Activated T-cell treated with anti-CD3 and anti-CD28 coated beads, Interleukin-2, amount 50 U/mL, for 4 hours (primary cell): ENCODE measurements at regions not wholly inside any gene's neighbourhood (a gene's known extent, or its start where the extent isn't known, plus 50 kb on each side); places are given as distances from the start of the nearest gene placed in this dataset.

Experiments used
- ATAC-seq, 2 donors: fragments of 200-7000 bp; cut with Tn5 transposase; one replicate each; pipeline ENCODE4 v1.10.0; 2021
- DNase-seq: peaks from one replicate; pipeline ENCODE4 v3.0.0-alpha.2; 2020
- H3K27me3 Mint-ChIP-seq: one replicate; pipeline ENCODE4 v1.8.0; 2021; ENCODE audit warnings: low read depth, mixed read lengths
- H3K36me3 Mint-ChIP-seq: one replicate; pipeline ENCODE4 v1.8.0; 2022; ENCODE audit warnings: mixed read lengths; ENCODE audit not compliant: insufficient read depth
- H3K4me1 Mint-ChIP-seq: one replicate; pipeline ENCODE4 v1.8.0; 2021; ENCODE audit warnings: low read depth, mixed read lengths
- H3K4me3 Mint-ChIP-seq: one replicate; pipeline ENCODE4 v1.8.0; 2021; ENCODE audit warnings: mild to moderate bottlenecking, moderate library complexity, mixed read lengths
- H3K9me3 Mint-ChIP-seq: one replicate; pipeline ENCODE4 v1.8.0; 2021; ENCODE audit warnings: mixed read lengths

- no peaks in the 10 kb centered on the region for H3K36me3 Mint-ChIP-seq
- peaks cover 14% of the 10 kb centered on the region for H3K4me1 Mint-ChIP-seq
- ATAC-seq (peak; percentile 44 to 71), DNase-seq (no peak)
- no peaks in the 10 kb centered on the region for H3K9me3 Mint-ChIP-seq
- H3K4me3 Mint-ChIP-seq, result peak overlapping the region; percentile 65
- H3K27me3 Mint-ChIP-seq, result peaks cover 57% of the 10 kb centered on the region
These were observed 83.5 kb upstream of the PRKG1 start for GRCh38 chr10:50990568-50991455.

DNA sequence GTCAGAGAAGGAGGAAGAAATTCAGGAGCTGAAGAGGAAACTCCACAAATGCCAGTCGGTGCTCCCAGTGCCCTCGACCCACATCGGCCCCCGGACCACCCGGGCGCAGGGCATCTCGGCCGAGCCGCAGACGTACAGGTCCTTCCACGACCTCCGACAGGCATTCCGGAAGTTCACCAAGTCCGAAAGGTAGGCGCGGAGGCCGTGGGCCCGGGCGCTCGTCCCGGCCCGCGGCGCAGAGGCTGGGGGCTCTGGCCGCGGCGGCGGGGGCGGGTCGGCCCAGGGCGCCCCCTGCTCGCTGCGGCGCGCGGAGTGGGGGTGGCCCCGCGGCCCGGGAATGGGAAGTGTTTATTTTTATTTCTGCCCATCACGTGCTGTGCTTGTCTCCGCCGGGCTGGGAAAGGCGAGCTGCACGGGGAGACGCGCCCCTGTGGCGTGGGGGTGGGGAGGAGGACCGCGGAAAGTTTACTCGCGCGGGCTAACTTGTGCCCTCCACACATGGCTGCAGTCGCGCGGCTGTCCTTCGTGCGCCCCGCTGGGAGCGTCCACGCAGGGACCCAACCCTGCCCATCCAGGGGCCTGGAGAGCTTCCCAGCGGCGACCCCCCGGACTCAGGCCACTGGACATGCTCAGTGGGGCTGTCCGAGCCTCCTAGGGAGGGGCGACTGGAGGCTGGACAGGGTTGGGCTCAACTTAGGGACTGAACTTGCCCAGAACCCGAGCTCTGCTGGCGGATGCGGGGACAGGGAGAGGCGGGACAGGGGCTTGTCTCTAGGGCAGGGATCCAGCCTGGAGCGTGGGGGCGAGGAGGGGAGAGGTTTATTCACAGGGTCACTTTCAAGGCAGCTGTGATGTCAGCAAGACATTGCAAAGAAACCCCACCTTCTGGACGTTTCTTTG is 82.6 kb upstream of the PRKG1 start:
- Mint-ChIP-seq H3K9me3 (no peaks in the 10 kb centered on the region), H3K27me3 (peaks cover 54% of the 10 kb centered on the region), H3K36me3 (no peaks in the 10 kb centered on the region), H3K4me3 (peak overlapping the region; percentile 65), H3K4me1 (peaks cover 14% of the 10 kb centered on the region)
- ATAC-seq (peak; percentile 29 to 32), DNase-seq (no peak)

- no peak for DNase-seq
- ATAC-seq, result peak in 1 of 2 donors; percentile 10
- Mint-ChIP-seq H3K36me3 (no peaks in the 10 kb centered on the region), H3K4me3 (peak overlapping the region; percentile 6), H3K9me3 (no peaks in the 10 kb centered on the region), H3K27me3 (peaks cover 53% of the 10 kb centered on the region), H3K4me1 (peaks cover 14% of the 10 kb centered on the region)
These were observed 81.9 kb upstream of the PRKG1 start for GRCh38 chr10:50992356-50992901.

DNA sequence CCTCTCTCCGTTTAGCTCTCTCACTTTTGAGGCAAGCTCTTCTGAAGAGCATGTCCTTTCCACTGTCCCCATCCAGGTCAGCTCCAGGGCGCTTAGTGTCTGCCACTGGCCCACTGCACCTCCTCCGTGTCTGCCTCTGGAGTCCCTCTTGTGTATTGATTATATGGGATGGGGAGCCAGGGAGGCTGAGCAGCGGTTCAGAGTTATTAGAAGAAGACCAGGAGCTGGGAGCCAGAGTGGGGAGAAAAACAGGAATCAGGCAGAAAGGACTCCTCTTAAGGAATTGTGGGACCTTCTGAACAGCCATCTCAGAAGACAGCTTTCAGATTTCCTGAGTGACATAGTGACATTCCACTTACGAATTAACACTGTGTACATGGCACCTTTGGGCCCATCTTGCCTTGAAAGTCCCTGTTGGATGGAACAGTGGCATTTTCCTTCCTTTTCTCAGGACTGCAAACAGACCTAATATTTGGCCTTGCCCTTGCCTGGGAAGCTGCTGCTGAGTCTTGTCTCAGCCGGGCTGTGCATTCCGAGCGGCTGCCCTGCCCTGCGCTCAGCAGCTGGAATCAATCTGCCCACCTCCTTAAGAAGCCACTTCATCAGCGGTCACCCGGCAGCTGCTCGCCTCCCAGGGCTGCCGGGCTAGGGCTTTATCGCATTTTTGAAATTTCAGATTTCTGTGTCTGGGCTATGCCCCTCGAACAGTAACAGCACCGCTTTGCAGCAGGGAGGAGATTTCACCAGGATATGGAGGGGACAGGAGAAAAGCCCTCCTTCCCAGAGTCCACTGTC is 81.1 kb upstream of the PRKG1 start:
- no peak for ATAC-seq
- Mint-ChIP-seq H3K36me3 (no peaks in the 10 kb centered on the region), H3K9me3 (no peaks in the 10 kb centered on the region), H3K4me1 (peaks cover 14% of the 10 kb centered on the region), H3K27me3 (peaks cover 49% of the 10 kb centered on the region), H3K4me3 (no peak overlapping the region)
- no peak for DNase-seq

GRCh38 chr10:50993771-50994251 is 80.5 kb upstream of the PRKG1 start:
- H3K4me3 Mint-ChIP-seq, result no peak overlapping the region
- no peaks in the 10 kb centered on the region for H3K9me3 Mint-ChIP-seq
- no peaks in the 10 kb centered on the region for H3K36me3 Mint-ChIP-seq
- no peak for DNase-seq
- no peak for ATAC-seq
- peaks cover 14% of the 10 kb centered on the region for H3K4me1 Mint-ChIP-seq
- H3K27me3 Mint-ChIP-seq, result peaks cover 46% of the 10 kb centered on the region

GRCh38 chr10:50997461-50997860 is 76.8 kb upstream of the PRKG1 start:
- DNase-seq (no peak), ATAC-seq (no peak)
- Mint-ChIP-seq H3K4me1 (peaks cover under 1% of the 10 kb centered on the region), H3K27me3 (peaks cover 30% of the 10 kb centered on the region), H3K9me3 (no peaks in the 10 kb centered on the region), H3K4me3 (no peak overlapping the region), H3K36me3 (no peaks in the 10 kb centered on the region)

DNA sequence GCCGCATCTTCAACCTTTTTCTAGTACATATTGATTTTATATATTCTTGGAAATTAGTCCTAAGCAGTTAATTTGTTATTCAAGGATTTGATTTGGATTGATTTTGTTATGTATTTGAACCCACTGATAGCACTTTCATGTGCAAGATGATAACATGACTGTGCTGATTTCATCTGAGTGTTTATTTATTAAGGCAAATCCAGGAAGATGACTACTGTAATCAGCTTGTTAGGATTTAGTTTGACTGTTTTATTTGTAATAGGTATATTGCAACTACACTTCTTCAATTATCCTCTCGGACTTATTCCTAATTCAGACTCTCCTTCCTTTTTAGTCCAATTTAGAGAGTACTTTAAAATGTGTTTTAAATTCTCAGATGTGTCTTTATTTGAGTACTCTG is 75.1 kb upstream of the PRKG1 start:
- Mint-ChIP-seq H3K9me3 (no peaks in the 10 kb centered on the region), H3K27me3 (peaks cover 17% of the 10 kb centered on the region), H3K4me3 (no peak overlapping the region), H3K36me3 (no peaks in the 10 kb centered on the region), H3K4me1 (no peaks in the 10 kb centered on the region)
- DNase-seq, result no peak
- ATAC-seq, result no peak

DNA sequence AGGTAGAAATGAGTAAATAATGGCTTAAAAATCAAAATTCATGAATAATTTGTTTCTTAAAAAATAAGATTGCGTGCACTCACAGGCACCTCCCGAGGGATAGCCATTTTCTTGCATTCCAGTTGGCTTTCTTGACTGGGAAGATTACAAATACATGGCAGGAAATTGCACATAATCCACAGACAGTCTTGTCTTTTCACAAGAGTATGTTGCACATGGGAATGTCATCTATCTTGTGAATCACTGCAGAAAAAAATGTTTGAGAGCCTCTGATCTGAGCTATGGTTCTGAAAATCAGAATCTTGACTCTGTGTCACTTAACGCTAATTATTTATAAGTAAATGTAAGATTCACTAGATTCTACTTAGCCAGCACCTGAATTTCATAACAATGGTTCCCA is 74.1 kb upstream of the PRKG1 start:
- peaks cover 13% of the 10 kb centered on the region for H3K27me3 Mint-ChIP-seq
- no peak for ATAC-seq
- no peak overlapping the region for H3K4me3 Mint-ChIP-seq
- H3K36me3 Mint-ChIP-seq, result no peaks in the 10 kb centered on the region
- no peaks in the 10 kb centered on the region for H3K4me1 Mint-ChIP-seq
- no peak for DNase-seq
- H3K9me3 Mint-ChIP-seq, result no peaks in the 10 kb centered on the region

GRCh38 chr10:51000976-51001375 is 73.3 kb upstream of the PRKG1 start:
- ATAC-seq (no peak), DNase-seq (no peak)
- Mint-ChIP-seq H3K4me1 (no peaks in the 10 kb centered on the region), H3K4me3 (no peak overlapping the region), H3K9me3 (no peaks in the 10 kb centered on the region), H3K36me3 (no peaks in the 10 kb centered on the region), H3K27me3 (peaks cover 13% of the 10 kb centered on the region)

- DNase-seq (no peak), ATAC-seq (no peak)
- Mint-ChIP-seq H3K4me1 (no peaks in the 10 kb centered on the region), H3K4me3 (no peak overlapping the region), H3K9me3 (no peaks in the 10 kb centered on the region), H3K36me3 (no peaks in the 10 kb centered on the region), H3K27me3 (peaks cover 13% of the 10 kb centered on the region)
These were observed 72.7 kb upstream of the PRKG1 start for GRCh38 chr10:51001587-51001986.

GRCh38 chr10:51002469-51002868 is 71.8 kb upstream of the PRKG1 start:
- Mint-ChIP-seq H3K9me3 (no peaks in the 10 kb centered on the region), H3K4me1 (no peaks in the 10 kb centered on the region), H3K36me3 (no peaks in the 10 kb centered on the region), H3K4me3 (no peak overlapping the region), H3K27me3 (peaks cover 11% of the 10 kb centered on the region)
- ATAC-seq (no peak), DNase-seq (no peak)

- Mint-ChIP-seq H3K36me3 (no peaks in the 10 kb centered on the region), H3K4me3 (no peak overlapping the region), H3K4me1 (no peaks in the 10 kb centered on the region), H3K27me3 (peaks cover 15% of the 10 kb centered on the region), H3K9me3 (no peaks in the 10 kb centered on the region)
- no peak for ATAC-seq
- DNase-seq, result no peak
These were observed 69.5 kb upstream of the PRKG1 start for GRCh38 chr10:51004776-51005175.

DNA sequence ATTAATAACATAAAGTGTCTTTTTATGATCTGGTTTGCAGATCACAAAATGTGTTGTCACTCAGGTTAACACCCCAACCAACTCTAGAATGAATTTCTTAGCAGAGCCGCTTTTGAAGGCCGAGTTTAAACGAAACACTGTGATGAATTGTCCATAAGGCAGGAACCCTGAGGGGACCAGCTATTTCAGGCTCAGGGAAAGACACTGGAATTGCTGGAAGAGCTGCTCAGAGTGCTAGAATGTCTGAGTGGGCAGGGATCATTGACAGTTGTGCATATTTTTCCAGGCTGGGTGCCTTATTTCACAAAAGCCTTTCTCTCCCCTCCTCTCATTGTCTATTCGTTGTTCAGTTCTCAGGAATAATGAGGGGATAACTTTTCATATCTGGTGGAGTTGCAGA is 68.7 kb upstream of the PRKG1 start:
- no peak overlapping the region for H3K4me3 Mint-ChIP-seq
- H3K4me1 Mint-ChIP-seq, result no peaks in the 10 kb centered on the region
- no peaks in the 10 kb centered on the region for H3K9me3 Mint-ChIP-seq
- ATAC-seq (no peak), DNase-seq (no peak)
- H3K36me3 Mint-ChIP-seq, result no peaks in the 10 kb centered on the region
- H3K27me3 Mint-ChIP-seq, result peaks cover 16% of the 10 kb centered on the region

DNA sequence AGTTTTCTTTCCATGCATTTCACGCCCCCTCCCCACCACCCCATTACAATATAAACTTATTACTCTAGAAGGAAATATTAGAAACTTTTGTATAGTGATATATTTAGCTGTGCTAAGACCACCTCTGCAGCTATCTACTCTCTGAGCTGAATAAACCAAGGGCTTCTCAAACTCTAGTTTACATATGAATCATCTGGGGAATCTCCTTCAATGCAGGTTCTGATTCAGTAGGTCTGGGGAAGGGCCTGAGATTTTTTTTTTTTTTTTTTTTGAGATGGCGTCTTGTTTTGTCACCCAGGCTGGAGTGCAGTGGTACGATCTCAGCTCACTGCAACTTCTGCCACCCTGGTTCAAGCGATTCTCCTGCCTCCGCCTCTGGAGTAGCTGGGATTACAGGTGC is 67.6 kb upstream of the PRKG1 start:
- Mint-ChIP-seq H3K9me3 (peaks cover 2% of the 10 kb centered on the region), H3K27me3 (peaks cover 11% of the 10 kb centered on the region), H3K4me3 (no peak overlapping the region), H3K4me1 (no peaks in the 10 kb centered on the region), H3K36me3 (no peaks in the 10 kb centered on the region)
- DNase-seq, result no peak
- no peak for ATAC-seq
